ENCODE measurements at regions not wholly inside any gene's neighbourhood (a gene's known extent, or its start where the extent isn't known, plus 50 kb on each side); places are given as distances from the start of the nearest gene placed in this dataset.

DNA sequence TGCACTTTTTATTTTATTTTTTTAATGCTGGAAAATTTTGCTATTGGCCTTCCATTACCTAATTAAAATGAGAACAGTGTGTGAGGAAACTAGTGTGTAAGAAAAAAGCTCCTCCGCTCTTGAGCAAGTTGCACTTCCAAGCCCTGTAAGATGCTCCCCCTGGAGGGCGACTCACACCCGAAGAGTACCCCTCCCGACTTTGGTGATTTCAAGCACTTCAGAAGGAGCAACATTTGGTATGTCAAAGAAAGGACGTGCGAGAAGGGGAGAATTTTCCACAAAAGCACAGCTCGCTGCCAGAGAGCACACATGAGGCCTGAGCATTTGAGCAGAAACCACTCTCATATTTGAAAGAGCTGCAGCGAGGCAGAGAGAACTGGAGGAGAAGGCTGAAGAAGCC, 504.4 kb downstream of the FGF9 start:
- Mint-ChIP-seq H3K4me1 (ENCODE audit: low read depth) (peaks cover 11% of the 10 kb centered on the region), H3K9me3 (peaks cover 6% of the 10 kb centered on the region), H3K27ac (no peak overlapping the region), H3K36me3 (ENCODE audit: low read depth) (peaks cover 2% of the 10 kb centered on the region), H3K4me3 (no peak overlapping the region), H3K27me3 (no peaks in the 10 kb centered on the region)
- DNase-seq = no peak

DNA sequence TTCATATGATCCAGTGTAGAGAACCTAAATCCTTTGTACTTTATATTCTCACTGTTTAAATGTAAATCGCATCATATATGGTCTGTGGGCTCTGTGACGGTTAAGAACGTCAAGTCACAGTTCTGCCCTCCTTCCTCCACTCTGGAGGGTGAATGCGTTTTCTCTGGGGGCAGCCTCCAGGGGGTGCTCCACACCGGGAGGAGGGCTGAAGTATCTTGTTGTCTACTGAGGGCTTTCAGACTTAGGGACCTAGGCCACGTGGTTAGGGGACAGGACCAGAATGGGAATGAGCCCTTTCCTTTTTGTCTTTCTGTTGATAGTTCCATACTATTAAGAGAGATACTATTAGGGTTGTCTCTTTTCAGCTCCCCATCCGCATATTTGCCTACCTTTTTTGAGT, 504.9 kb downstream of the FGF9 start:
- Mint-ChIP-seq H3K36me3 (ENCODE audit: low read depth) (peaks cover 2% of the 10 kb centered on the region), H3K4me3 (no peak overlapping the region), H3K9me3 (peaks cover 6% of the 10 kb centered on the region), H3K27me3 (no peaks in the 10 kb centered on the region), H3K27ac (no peak overlapping the region), H3K4me1 (ENCODE audit: low read depth) (peaks cover 11% of the 10 kb centered on the region)
- DNase-seq = no peak

DNA sequence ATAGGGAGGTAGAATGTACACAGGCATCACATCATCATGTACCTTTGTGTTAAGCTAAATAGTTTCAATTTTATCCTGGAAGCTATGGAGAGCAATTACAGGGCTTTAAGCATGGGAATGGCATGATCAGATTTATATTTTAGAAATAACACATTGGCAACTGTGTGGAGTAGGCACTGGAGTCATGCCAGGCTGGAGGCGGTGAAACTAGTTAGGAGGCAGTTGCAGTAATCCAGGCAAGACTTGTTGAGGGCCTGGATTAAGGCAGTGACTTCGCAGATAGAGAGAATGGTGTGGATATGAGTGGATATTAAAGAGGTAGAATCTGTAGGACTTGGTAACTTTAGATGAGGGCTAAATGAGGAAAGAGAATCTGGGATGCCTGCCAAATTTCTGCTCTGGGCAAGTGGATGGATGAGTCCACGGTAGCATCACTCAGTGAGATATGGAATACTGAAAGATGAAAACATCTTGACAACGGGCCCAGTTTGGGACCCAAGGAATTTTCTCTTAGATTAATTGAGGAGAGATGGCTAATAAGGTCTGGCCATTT, 506.2 kb downstream of the FGF9 start:
- Mint-ChIP-seq H3K27me3 (no peaks in the 10 kb centered on the region), H3K27ac (no peak overlapping the region), H3K4me1 (ENCODE audit: low read depth) (peaks cover 11% of the 10 kb centered on the region), H3K36me3 (ENCODE audit: low read depth) (peaks cover 2% of the 10 kb centered on the region), H3K4me3 (no peak overlapping the region), H3K9me3 (peaks cover 6% of the 10 kb centered on the region)
- no peak for DNase-seq

DNA sequence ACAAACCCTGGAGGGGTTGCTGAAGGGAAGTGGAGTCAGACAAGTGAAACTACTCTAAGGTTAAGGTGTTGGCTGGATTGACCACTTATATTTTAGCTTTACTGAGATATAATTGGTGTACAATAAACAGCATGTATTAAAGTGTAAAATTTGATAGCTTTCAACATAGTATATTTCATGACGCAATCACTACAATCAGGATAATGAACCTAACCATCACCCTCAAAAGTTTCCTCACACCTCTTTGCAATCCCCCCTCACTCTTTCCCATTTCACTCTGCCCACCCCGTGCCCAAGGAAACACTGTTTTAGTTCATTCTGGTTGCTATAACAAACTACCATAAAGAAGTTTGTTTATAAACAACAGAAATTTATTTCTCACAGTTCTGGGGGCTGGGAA, 508.0 kb downstream of the FGF9 start:
- peaks cover 2% of the 10 kb centered on the region for H3K36me3 Mint-ChIP-seq (ENCODE audit: low read depth)
- H3K4me1 Mint-ChIP-seq (ENCODE audit: low read depth) = no peaks in the 10 kb centered on the region
- H3K27ac Mint-ChIP-seq = no peak overlapping the region
- H3K27me3 Mint-ChIP-seq = no peaks in the 10 kb centered on the region
- DNase-seq = no peak
- H3K4me3 Mint-ChIP-seq = no peak overlapping the region
- peaks cover 6% of the 10 kb centered on the region for H3K9me3 Mint-ChIP-seq

DNA sequence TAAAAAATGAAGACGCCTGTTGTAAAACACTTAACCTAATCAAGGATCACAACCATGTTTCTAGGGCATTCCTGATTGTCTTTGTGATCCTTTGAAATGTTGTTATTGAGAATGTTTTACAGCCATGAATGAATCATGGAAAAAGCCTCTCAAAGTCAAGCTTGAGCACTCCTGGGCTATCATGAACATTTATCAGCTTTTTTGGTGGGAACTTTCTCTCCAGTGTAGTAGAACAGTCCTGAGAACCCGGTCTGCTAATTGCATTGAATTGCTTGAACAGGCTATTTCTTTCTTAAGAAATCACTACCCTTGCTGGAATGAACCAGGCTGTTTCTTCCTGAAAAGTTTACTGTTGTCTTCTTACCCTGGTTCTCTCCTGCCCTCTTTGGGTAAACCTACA, 516.5 kb downstream of the FGF9 start:
- no peaks in the 10 kb centered on the region for H3K9me3 Mint-ChIP-seq
- no peak overlapping the region for H3K27ac Mint-ChIP-seq
- no peak overlapping the region for H3K4me3 Mint-ChIP-seq
- no peak for DNase-seq
- no peaks in the 10 kb centered on the region for H3K36me3 Mint-ChIP-seq (ENCODE audit: low read depth)
- peaks cover 8% of the 10 kb centered on the region for H3K4me1 Mint-ChIP-seq (ENCODE audit: low read depth)
- H3K27me3 Mint-ChIP-seq = no peaks in the 10 kb centered on the region

DNA sequence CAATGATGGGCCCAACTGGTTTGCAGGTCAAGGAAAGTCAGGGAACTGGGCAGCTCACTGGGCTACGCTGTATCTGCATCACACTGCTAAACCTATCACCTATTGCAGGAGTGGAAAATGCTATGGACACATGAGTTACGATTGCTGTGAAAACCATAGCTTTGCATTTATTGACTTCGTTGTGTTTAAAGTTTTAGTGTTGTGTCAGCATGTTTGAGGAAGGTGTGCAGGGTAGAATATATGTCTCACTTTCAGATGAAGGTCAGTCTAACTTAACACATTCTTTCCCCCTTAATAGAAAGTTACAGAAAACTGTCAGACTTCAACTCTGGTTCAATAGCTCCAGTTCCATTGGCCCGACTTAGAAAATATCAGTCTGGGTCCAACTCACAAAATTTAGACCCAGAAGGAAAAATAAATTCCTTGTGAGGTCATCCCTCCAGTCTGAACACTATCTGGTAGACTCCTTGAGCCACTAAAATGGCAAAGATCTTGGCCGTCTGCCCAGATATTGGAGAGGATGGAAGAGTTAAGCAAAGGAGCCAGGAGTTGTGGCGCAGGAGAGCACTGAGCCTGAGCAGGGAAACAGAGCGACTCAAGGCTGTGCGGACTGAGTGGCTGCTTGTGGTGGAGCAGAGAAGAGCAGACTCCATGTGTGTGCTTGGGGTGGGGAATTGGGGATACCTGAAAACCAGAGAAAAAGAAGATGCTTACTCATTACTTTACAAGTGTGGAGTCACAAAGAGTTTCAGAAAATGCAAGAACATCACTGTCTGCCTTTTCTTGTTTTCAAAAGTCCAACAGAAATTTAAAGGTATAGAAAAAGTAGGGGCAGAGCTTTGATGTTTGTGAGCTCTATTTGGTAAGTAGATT, 518.5 kb downstream of the FGF9 start:
- Mint-ChIP-seq H3K4me3 (no peak overlapping the region), H3K4me1 (ENCODE audit: low read depth) (peaks cover 8% of the 10 kb centered on the region), H3K27ac (no peak overlapping the region), H3K9me3 (no peaks in the 10 kb centered on the region), H3K27me3 (no peaks in the 10 kb centered on the region), H3K36me3 (ENCODE audit: low read depth) (no peaks in the 10 kb centered on the region)
- DNase-seq = no peak

DNA sequence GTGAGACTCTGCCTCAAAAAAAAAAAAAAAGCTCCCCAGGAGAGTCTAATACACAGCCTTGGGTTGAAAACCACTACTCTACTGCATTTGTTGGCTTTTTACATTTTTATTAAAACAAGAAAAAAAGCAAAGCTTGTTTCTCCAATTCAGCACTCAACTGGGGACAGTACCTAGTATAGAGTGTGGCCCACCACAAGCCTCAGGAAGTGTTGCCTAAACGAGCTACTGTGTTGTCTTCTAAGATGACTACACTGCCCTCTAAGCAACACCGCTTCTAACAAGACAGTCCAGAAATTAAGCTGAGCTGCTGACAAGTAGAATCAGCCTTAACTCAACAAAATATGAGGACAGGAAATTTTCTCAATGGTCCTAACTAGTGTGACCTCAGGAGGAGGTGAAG, 522.2 kb downstream of the FGF9 start:
- no peak overlapping the region for H3K27ac Mint-ChIP-seq
- peaks cover 2% of the 10 kb centered on the region for H3K4me1 Mint-ChIP-seq (ENCODE audit: low read depth)
- H3K4me3 Mint-ChIP-seq = no peak overlapping the region
- no peaks in the 10 kb centered on the region for H3K27me3 Mint-ChIP-seq
- DNase-seq = no peak
- no peaks in the 10 kb centered on the region for H3K9me3 Mint-ChIP-seq
- H3K36me3 Mint-ChIP-seq (ENCODE audit: low read depth) = no peaks in the 10 kb centered on the region

DNA sequence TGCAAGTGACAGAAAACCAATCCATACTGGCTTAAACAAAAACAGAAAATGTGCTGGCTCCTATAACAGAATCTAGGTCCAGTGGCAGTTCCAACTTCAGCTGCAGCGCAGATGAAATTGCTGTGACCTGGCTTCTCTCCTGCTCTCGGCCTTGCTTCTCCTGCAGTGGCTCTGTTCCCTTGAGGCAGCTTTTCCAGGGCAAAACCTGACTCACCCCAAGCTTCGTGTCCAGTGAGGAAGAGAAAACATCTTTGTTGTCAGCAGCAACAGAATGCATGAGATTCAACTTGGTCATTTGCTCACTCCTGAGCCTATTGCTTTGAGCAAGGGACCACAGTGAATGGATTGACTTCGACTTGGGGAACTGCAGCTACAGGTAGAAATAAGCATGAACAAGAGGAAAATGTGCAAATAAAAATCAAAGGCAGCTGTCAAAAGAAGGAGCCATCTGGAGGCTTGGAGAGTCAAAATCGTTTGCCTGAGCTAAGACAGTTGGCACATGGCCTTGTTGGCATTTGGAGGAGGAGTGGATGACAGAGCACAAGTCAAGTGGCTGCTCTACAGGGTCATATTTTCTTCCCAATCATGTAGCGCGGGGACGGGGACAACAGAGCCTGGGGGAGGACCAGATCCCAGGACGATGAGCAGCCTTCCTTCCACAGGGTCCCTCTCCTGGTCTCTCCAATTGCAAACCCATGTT, 523.4 kb downstream of the FGF9 start:
- H3K4me3 Mint-ChIP-seq = no peak overlapping the region
- no peak overlapping the region for H3K27ac Mint-ChIP-seq

DNA sequence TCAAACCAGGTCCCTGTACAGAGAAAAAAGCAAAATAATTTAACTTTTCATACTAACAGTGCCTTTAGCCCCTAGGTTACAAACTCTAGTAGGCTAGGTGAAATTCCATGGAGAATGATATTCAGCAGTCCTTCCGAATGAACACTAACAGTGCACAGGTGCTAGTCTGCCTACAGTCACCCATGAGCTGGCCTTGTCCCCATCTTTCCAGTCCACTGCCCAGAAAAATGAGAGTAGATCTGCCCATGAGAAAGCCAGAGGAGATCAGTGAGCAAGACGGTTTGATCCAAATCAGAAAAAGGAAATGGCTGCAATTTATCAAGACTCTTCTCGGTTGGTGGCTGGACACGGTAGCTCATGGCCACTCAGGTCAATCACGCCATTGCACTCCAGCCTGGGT, 524.9 kb downstream of the FGF9 start:
- H3K4me3 Mint-ChIP-seq = no peak overlapping the region
- no peaks in the 10 kb centered on the region for H3K27me3 Mint-ChIP-seq
- H3K4me1 Mint-ChIP-seq (ENCODE audit: low read depth) = no peaks in the 10 kb centered on the region
- no peak for DNase-seq
- no peaks in the 10 kb centered on the region for H3K36me3 Mint-ChIP-seq (ENCODE audit: low read depth)
- no peak overlapping the region for H3K27ac Mint-ChIP-seq
- H3K9me3 Mint-ChIP-seq = no peaks in the 10 kb centered on the region

More for the DNA sequence above, 523.4 kb downstream of the FGF9 start:
- DNase-seq = no peak
- H3K9me3 Mint-ChIP-seq = no peaks in the 10 kb centered on the region
- H3K27me3 Mint-ChIP-seq = no peaks in the 10 kb centered on the region
- peaks cover 2% of the 10 kb centered on the region for H3K4me1 Mint-ChIP-seq (ENCODE audit: low read depth)
- H3K36me3 Mint-ChIP-seq (ENCODE audit: low read depth) = no peaks in the 10 kb centered on the region

DNA sequence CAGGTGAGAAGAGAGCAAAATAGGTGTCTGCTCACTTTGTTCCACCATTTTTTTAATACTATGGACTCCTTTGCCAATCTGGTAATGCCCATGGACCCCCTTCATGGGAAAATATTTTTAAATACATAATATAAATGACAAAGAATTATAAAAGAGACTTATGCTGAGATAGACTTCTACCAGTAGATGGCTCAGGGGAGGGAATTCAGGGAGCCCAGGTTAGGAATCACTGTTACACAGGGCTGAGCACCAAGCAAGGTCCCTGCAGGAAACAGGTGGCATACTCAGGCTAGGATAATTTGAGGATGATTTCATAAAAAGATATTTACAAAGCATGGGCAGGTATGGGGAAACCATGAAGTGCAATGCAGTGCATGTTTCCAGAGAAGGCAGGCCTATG, 525.9 kb downstream of the FGF9 start:
- Mint-ChIP-seq H3K36me3 (ENCODE audit: low read depth) (no peaks in the 10 kb centered on the region), H3K4me3 (no peak overlapping the region), H3K4me1 (ENCODE audit: low read depth) (no peaks in the 10 kb centered on the region), H3K27ac (no peak overlapping the region), H3K27me3 (no peaks in the 10 kb centered on the region), H3K9me3 (no peaks in the 10 kb centered on the region)
- no peak for DNase-seq

DNA sequence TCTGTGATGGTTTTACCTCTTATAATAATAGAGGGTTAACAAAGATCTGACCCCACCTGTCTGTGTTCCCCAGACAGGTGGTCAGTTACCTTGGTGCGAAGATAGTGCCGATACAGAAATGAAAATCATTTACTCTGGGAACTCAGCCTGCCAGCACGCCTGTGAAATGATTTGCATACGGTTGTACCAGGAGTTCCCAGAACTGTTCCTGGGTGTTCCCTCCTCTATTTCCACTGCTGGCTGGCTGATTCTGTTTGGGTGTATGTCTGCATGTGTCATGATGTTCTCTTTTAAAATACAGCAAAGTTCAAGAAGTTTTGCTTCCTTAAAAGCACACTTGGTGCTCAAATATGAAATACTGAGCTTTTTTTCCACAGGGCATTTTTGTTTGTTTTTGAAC, 527.1 kb downstream of the FGF9 start:
- Mint-ChIP-seq H3K36me3 (ENCODE audit: low read depth) (no peaks in the 10 kb centered on the region), H3K27ac (no peak overlapping the region)

DNA sequence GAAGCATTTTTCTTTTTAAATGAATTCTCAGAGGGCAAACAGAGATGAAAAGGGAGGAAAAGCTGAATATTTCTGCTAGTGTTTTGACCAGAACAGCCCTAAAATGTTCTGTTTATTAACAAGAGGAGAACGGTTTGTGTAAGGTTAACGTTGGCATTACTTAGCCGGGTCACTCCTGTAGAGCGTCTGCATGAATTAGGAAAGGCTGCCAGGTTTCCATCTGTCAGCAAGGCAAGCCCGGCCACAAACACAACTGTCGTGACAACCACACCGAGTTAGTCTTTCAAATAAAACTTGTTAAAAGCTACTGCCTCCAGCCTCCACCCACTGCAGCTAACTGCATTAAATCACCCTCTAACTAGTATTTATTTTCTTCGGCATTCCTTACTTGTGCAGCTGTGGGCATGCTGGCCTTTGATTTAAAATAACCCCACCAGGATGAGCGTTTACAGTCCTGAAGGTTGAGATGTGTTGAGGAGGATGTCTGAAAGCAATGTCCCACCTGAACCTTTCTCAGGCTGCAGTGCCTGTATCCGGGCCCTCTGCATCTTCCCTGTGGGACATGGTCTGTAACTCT, 527.9 kb downstream of the FGF9 start:
- DNase-seq = no peak
- H3K27me3 Mint-ChIP-seq = no peaks in the 10 kb centered on the region
- no peak overlapping the region for H3K4me3 Mint-ChIP-seq
- no peaks in the 10 kb centered on the region for H3K36me3 Mint-ChIP-seq (ENCODE audit: low read depth)
- H3K27ac Mint-ChIP-seq = no peak overlapping the region
- no peaks in the 10 kb centered on the region for H3K9me3 Mint-ChIP-seq
- no peaks in the 10 kb centered on the region for H3K4me1 Mint-ChIP-seq (ENCODE audit: low read depth)

More for the DNA sequence above, 527.1 kb downstream of the FGF9 start:
- H3K4me1 Mint-ChIP-seq (ENCODE audit: low read depth) = no peaks in the 10 kb centered on the region
- H3K9me3 Mint-ChIP-seq = no peaks in the 10 kb centered on the region
- no peak overlapping the region for H3K4me3 Mint-ChIP-seq
- no peak for DNase-seq
- no peaks in the 10 kb centered on the region for H3K27me3 Mint-ChIP-seq

DNA sequence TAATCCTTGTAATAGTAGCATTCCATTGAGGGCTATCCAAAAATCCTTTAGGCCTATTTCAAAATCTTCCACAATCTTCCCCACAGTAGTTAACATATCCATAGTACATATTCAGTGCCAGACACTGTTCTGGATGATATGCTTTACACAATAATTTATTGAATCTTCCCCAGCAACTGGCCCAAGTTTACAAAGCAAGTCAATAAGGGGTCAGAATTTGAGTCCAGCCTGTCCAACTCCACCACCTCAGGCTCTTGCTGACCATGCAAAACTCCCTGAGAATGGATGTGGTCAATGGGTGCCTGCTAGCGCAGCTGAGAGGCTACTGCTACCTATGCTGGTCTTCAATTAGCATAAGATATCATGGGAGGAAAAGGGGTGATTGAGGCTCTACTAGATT, 529.6 kb downstream of the FGF9 start:
- Mint-ChIP-seq H3K27ac (no peak overlapping the region), H3K4me1 (ENCODE audit: low read depth) (no peaks in the 10 kb centered on the region), H3K27me3 (no peaks in the 10 kb centered on the region), H3K4me3 (no peak overlapping the region), H3K9me3 (no peaks in the 10 kb centered on the region), H3K36me3 (ENCODE audit: low read depth) (no peaks in the 10 kb centered on the region)
- no peak for DNase-seq

DNA sequence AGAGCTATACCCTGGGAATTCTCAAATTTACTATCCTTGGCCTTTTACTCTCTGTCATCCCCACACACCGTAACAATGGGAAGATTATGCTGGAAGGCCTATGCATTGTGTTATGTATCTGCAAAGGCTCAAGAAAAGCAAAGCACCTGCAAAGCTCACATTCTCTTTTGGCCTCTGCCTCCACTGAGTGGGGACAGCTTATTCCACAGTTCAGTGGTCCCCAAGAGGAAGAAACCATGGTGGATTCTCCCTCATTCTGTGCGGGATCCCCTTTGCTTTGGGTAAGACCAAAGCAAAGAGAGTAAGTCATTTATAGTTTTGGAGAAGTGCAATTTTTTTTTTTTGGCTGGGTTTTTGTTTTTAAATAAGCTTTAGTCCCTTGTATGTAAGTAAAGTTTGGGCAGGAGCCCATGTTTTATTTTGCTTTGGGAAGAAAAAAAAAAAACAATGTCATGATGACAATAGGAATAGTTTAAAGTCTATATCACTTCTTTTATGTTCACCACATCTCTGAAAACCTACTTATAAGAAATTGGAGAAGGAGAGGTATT, 530.6 kb downstream of the FGF9 start:
- Mint-ChIP-seq H3K27me3 (no peaks in the 10 kb centered on the region), H3K9me3 (no peaks in the 10 kb centered on the region), H3K36me3 (ENCODE audit: low read depth) (no peaks in the 10 kb centered on the region), H3K4me1 (ENCODE audit: low read depth) (no peaks in the 10 kb centered on the region), H3K27ac (no peak overlapping the region), H3K4me3 (no peak overlapping the region)
- DNase-seq = no peak
